PC-3 (cell line): ENCODE measurements at regions not wholly inside any gene's neighbourhood (a gene's known extent, or its start where the extent isn't known, plus 50 kb on each side); places are given as distances from the start of the nearest gene placed in this dataset.

Source experiments
- ATAC-seq: fragments of 200-7000 bp; cut with Tn5 transposase; 2 replicates; pipeline ENCODE4 v1.9.1; 2020; ENCODE audit warnings: mild to moderate bottlenecking, moderate library complexity
- BruUV-seq: library from RNA; stranded (reverse); fragments of 400-500 nt; replicated peaks from 2 replicates; lab custom pipeline; 2021; lab: Mats Ljungman, UMichigan
- CTCF ChIA-PET: fragments of 300-600 bp; sonication (Branson Sonifier 250); formaldehyde crosslinking; loops from one replicate; lab custom pipeline; 2022; ENCODE audit warnings: antibody characterized with exemption; lab: Charles Lee
- POLR2A ChIA-PET: fragments of 300-600 bp; sonication (Branson Sonifier 250); formaldehyde crosslinking; loops from one replicate; lab custom pipeline; 2022; ENCODE audit warnings: antibody characterized with exemption; ENCODE audit not compliant: unreplicated experiment; lab: Charles Lee
- DNase-seq: peaks from one replicate; pipeline ENCODE4 v3.0.0-alpha.2; 2015
- H2AFZ ChIP-seq: fragments of 300-600 bp; sonication (generic); 2 replicates; pipeline ENCODE4 v1.6.0; 2016; ENCODE audit warnings: antibody characterized with exemption, low read length
- H3F3A ChIP-seq: fragments of 300-600 bp; sonication (generic); one replicate; pipeline ENCODE4 v1.6.0; 2017; ENCODE audit warnings: antibody characterized with exemption, low read length, control low read depth, mild to moderate bottlenecking; ENCODE audit not compliant: unreplicated experiment
- H3K27ac ChIP-seq: fragments of 300-600 bp; sonication (generic); 2 replicates; pipeline ENCODE4 v1.5.1; 2016; ENCODE audit warnings: mild to moderate bottlenecking, low read length
- H3K27me3 ChIP-seq: fragments of 300-600 bp; sonication (generic); 2 replicates; pipeline ENCODE4 v1.6.1; 2016; ENCODE audit warnings: low read length, mixed read lengths
- H3K36me3 ChIP-seq: fragments of 300-600 bp; sonication (generic); 2 replicates; pipeline ENCODE4 v1.6.1; 2016; ENCODE audit warnings: low read depth, mixed run types, low read length, mixed read lengths
- H3K4me1 ChIP-seq: fragments of 300-600 bp; sonication (generic); 2 replicates; pipeline ENCODE4 v1.5.1; 2016; ENCODE audit warnings: low read length; ENCODE audit not compliant: insufficient read depth
- H3K4me2 ChIP-seq: fragments of 300-600 bp; sonication (generic); 2 replicates; pipeline ENCODE4 v1.6.0; 2016; ENCODE audit warnings: low read length
- H3K4me3 ChIP-seq: fragments of 300-600 bp; sonication (generic); 2 replicates; pipeline ENCODE4 v1.5.1; 2016; ENCODE audit warnings: mild to moderate bottlenecking, low read length, mixed read lengths
- H3K79me2 ChIP-seq: fragments of 300-600 bp; sonication (generic); 2 replicates; pipeline ENCODE4 v1.6.1; 2017; ENCODE audit warnings: low read length, mixed read lengths
- H3K9ac ChIP-seq: fragments of 300-600 bp; sonication (generic); 2 replicates; pipeline ENCODE4 v1.6.0; 2016; ENCODE audit warnings: mild to moderate bottlenecking, low read length
- H3K9me2 ChIP-seq: fragments of 300-600 bp; sonication (generic); replicated peaks from 2 replicates; pipeline ENCODE4 v1.6.1; 2016; ENCODE audit warnings: mixed run types, low read length, mixed read lengths
- H3K9me3 ChIP-seq: fragments of 300-600 bp; sonication (generic); 2 replicates; pipeline ENCODE4 v1.6.1; 2016; ENCODE audit warnings: low read length, mixed read lengths
- H4K20me1 ChIP-seq: fragments of 300-600 bp; sonication (generic); 2 replicates; pipeline ENCODE4 v1.6.1; 2016; ENCODE audit warnings: low read length, mixed read lengths
- EZH2 ChIP-seq: fragments of 300-600 bp; sonication (generic); IDR thresholded peaks from one replicate; pipeline ENCODE4 v1.6.1; 2017; ENCODE audit warnings: antibody characterized with exemption, mild to moderate bottlenecking, low read length; ENCODE audit not compliant: unreplicated experiment
- EZH2phosphoT487 ChIP-seq: fragments of 300-600 bp; sonication (generic); IDR thresholded peaks from 2 replicates; pipeline ENCODE4 v1.6.1; 2018; ENCODE audit warnings: mild to moderate bottlenecking, antibody characterized with exemption, low read length, borderline replicate concordance
- intact Hi-C: fragments of 100-400 bp; cut with micrococcal nuclease; formaldehyde crosslinking; loops from 2 replicates; pipeline ENCODE4 v1.9.0; 2023
- TF ChIP-seq, protein P1 (sequence below): fragments of 300-600 bp; sonication (generic); conservative IDR thresholded peaks from 2 replicates; pipeline ENCODE4 v1.5.1; 2017; ENCODE audit warnings: antibody characterized with exemption, low read depth, mild to moderate bottlenecking, low read length

GRCh38 chr10:84798312-84798711 lies 469.9 kb downstream of the CCSER2 start:
- ATAC-seq (no peak), DNase-seq (no peak)
- Histone ChIP-seq H3K9me3 (no peaks in the 10 kb centered on the region), H3K4me2 (no peak overlapping the region), H2AFZ (no peak overlapping the region), H3F3A (no peaks in the 10 kb centered on the region), H3K9ac (no peak overlapping the region), H4K20me1 (no peaks in the 10 kb centered on the region), H3K27ac (no peak overlapping the region), H3K36me3 (no peaks in the 10 kb centered on the region), H3K27me3 (no peaks in the 10 kb centered on the region), H3K4me1 (no peaks in the 10 kb centered on the region), H3K79me2 (no peaks in the 10 kb centered on the region), H3K4me3 (no peak overlapping the region), H3K9me2 (no peaks in the 10 kb centered on the region)
- ChIA-PET CTCF (no interaction called here), POLR2A (no interaction called here)
- intact Hi-C loops = no loop called here
- no TSS peak for BruUV-seq
- TF ChIP-seq, protein P1, sequence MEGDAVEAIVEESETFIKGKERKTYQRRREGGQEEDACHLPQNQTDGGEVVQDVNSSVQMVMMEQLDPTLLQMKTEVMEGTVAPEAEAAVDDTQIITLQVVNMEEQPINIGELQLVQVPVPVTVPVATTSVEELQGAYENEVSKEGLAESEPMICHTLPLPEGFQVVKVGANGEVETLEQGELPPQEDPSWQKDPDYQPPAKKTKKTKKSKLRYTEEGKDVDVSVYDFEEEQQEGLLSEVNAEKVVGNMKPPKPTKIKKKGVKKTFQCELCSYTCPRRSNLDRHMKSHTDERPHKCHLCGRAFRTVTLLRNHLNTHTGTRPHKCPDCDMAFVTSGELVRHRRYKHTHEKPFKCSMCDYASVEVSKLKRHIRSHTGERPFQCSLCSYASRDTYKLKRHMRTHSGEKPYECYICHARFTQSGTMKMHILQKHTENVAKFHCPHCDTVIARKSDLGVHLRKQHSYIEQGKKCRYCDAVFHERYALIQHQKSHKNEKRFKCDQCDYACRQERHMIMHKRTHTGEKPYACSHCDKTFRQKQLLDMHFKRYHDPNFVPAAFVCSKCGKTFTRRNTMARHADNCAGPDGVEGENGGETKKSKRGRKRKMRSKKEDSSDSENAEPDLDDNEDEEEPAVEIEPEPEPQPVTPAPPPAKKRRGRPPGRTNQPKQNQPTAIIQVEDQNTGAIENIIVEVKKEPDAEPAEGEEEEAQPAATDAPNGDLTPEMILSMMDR = no peak
- TF ChIP-seq EZH2 = no peak
- no peak for TF ChIP-seq EZH2phosphoT487

- intact Hi-C loops = no loop called here
- Histone ChIP-seq H3K27ac (no peak overlapping the region), H3K9me3 (no peaks in the 10 kb centered on the region), H3K4me3 (no peak overlapping the region), H2AFZ (no peak overlapping the region), H3K79me2 (no peaks in the 10 kb centered on the region), H3K36me3 (no peaks in the 10 kb centered on the region), H3K4me2 (no peak overlapping the region), H4K20me1 (no peaks in the 10 kb centered on the region), H3K9me2 (no peaks in the 10 kb centered on the region), H3K4me1 (no peaks in the 10 kb centered on the region), H3F3A (no peaks in the 10 kb centered on the region), H3K9ac (no peak overlapping the region), H3K27me3 (no peaks in the 10 kb centered on the region)
- ATAC-seq = no peak
- no TSS peak for BruUV-seq
- ChIA-PET CTCF (no interaction called here), POLR2A (no interaction called here)
- no peak for DNase-seq
- TF ChIP-seq EZH2 (no peak), EZH2phosphoT487 (no peak)
- TF ChIP-seq, protein P1 = no peak
Observed at GRCh38 chr10:84801156-84801555, 472.8 kb downstream of the CCSER2 start.

DNA sequence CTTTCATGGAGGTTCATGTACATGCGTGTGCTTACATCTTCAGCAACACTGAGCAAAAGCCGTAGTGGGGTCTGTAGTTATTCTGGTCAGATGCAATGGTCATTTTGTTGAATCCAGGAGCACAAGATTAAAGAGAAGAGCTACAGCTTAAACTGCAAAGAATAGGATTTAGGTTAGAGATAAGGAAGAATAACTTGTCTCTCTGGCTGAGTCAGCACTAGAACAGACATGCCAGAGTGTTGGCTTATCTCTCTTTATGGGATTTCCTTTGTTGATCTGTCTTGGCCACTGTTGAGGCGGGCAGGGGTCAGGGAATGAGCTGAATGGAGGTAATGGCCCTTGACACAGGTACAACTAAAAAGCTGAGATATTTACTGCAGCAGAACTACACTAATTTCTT lies 473.5 kb downstream of the CCSER2 start:
- Histone ChIP-seq H3K9ac (no peak overlapping the region), H3K9me3 (no peaks in the 10 kb centered on the region), H3K9me2 (no peaks in the 10 kb centered on the region), H3F3A (no peaks in the 10 kb centered on the region), H3K79me2 (no peaks in the 10 kb centered on the region), H3K36me3 (no peaks in the 10 kb centered on the region), H3K4me2 (no peak overlapping the region), H3K27ac (no peak overlapping the region), H2AFZ (no peak overlapping the region), H3K4me1 (no peaks in the 10 kb centered on the region), H3K27me3 (no peaks in the 10 kb centered on the region), H4K20me1 (no peaks in the 10 kb centered on the region), H3K4me3 (no peak overlapping the region)
- intact Hi-C loops = no loop called here
- ChIA-PET POLR2A (no interaction called here), CTCF (no interaction called here)
- TF ChIP-seq EZH2phosphoT487 (no peak), EZH2 (no peak)
- TF ChIP-seq, protein P1 = no peak
- DNase-seq = no peak
- no TSS peak for BruUV-seq
- ATAC-seq = no peak
